ENCODE measurements at regions not wholly inside any gene's neighbourhood (a gene's known extent, or its start where the extent isn't known, plus 50 kb on each side); places are given as distances from the start of the nearest gene placed in this dataset.

GRCh38 chr6:112863753-112864152 lies 516.6 kb downstream of the RFPL4B start:
- TF ChIP-seq CTCF (IDR thresholded peaks at IDR 0.05): no peak
- Histone ChIP-seq H3K27me3 (ENCODE audit: control insufficient read depth, insufficient read depth, low read length) (no peaks in the 10 kb centered on the region), H3K27ac (no peak overlapping the region), H3K4me2 (ENCODE audit: low read length) (no peak overlapping the region), H3K9ac (no peak overlapping the region), H3K36me3 (ENCODE audit: control insufficient read depth, insufficient read depth, low read length) (no peaks in the 10 kb centered on the region), H2AFZ (no peak overlapping the region), H3K4me1 (no peaks in the 10 kb centered on the region), H3K79me2 (no peaks in the 10 kb centered on the region), H3K4me3 (ENCODE audit: low read depth, low read length) (no peak overlapping the region), H3K9me3 (ENCODE audit: control insufficient read depth, low read length) (no peaks in the 10 kb centered on the region)

- H3K4me2 ChIP-seq (ENCODE audit: low read length): no peak overlapping the region
- no peaks in the 10 kb centered on the region for H3K36me3 ChIP-seq (ENCODE audit: control insufficient read depth, insufficient read depth, low read length)
- no peak overlapping the region for H2AFZ ChIP-seq
- no peak overlapping the region for H3K4me3 ChIP-seq (ENCODE audit: low read depth, low read length)
- TF ChIP-seq CTCF (IDR thresholded peaks at IDR 0.05): no peak
- no peak overlapping the region for H3K27ac ChIP-seq
- H3K79me2 ChIP-seq: no peaks in the 10 kb centered on the region
- H3K9me3 ChIP-seq (ENCODE audit: control insufficient read depth, low read length): no peaks in the 10 kb centered on the region
- H3K27me3 ChIP-seq (ENCODE audit: control insufficient read depth, insufficient read depth, low read length): no peaks in the 10 kb centered on the region
- no peak overlapping the region for H3K9ac ChIP-seq
- H3K4me1 ChIP-seq: no peaks in the 10 kb centered on the region
Observed at GRCh38 chr6:112865131-112865530, 518.0 kb downstream of the RFPL4B start.

- TF ChIP-seq CTCF (IDR thresholded peaks at IDR 0.05): no peak
Observed at GRCh38 chr6:112874881-112875280, 527.8 kb downstream of the RFPL4B start.

GRCh38 chr6:112877134-112878100 lies 530.3 kb downstream of the RFPL4B start:
- no peaks in the 10 kb centered on the region for H3K9me3 ChIP-seq (ENCODE audit: control insufficient read depth, low read length)
- H3K4me3 ChIP-seq (ENCODE audit: low read depth, low read length): no peak overlapping the region
- TF ChIP-seq CTCF (IDR thresholded peaks at IDR 0.05): no peak
- H3K36me3 ChIP-seq (ENCODE audit: control insufficient read depth, insufficient read depth, low read length): no peaks in the 10 kb centered on the region
- no peak overlapping the region for H3K9ac ChIP-seq
- H3K4me1 ChIP-seq: no peaks in the 10 kb centered on the region
- H3K27me3 ChIP-seq (ENCODE audit: control insufficient read depth, insufficient read depth, low read length): no peaks in the 10 kb centered on the region
- H3K4me2 ChIP-seq (ENCODE audit: low read length): no peak overlapping the region
- H3K27ac ChIP-seq: no peak overlapping the region
- H3K79me2 ChIP-seq: no peaks in the 10 kb centered on the region
- peak overlapping the region; percentile 25 for H2AFZ ChIP-seq

More at GRCh38 chr6:112874881-112875280, 527.8 kb downstream of the RFPL4B start:
- H2AFZ ChIP-seq: no peak overlapping the region
- no peaks in the 10 kb centered on the region for H3K79me2 ChIP-seq
- no peak overlapping the region for H3K27ac ChIP-seq
- no peaks in the 10 kb centered on the region for H3K36me3 ChIP-seq (ENCODE audit: control insufficient read depth, insufficient read depth, low read length)
- no peak overlapping the region for H3K4me2 ChIP-seq (ENCODE audit: low read length)
- H3K27me3 ChIP-seq (ENCODE audit: control insufficient read depth, insufficient read depth, low read length): no peaks in the 10 kb centered on the region
- no peaks in the 10 kb centered on the region for H3K4me1 ChIP-seq
- no peak overlapping the region for H3K9ac ChIP-seq
- H3K9me3 ChIP-seq (ENCODE audit: control insufficient read depth, low read length): no peaks in the 10 kb centered on the region
- H3K4me3 ChIP-seq (ENCODE audit: low read depth, low read length): no peak overlapping the region
